Activated CD8-positive, alpha-beta memory T cell treated with anti-CD3 and anti-CD28 coated beads, Interleukin-2, amount 50 U/mL, for 24 hours (primary cell): ENCODE measurements at regions not wholly inside any gene's neighbourhood (a gene's known extent, or its start where the extent isn't known, plus 50 kb on each side); places are given as distances from the start of the nearest gene placed in this dataset.
"Not testable (repeated sequence)": the region's sequence is repeated elsewhere in the genome, so short reads cannot be mapped to it uniquely, and the experiment has no call there.

Source experiments
- DNase-seq: peaks from one replicate; pipeline ENCODE4 v3.0.0-alpha.2; 2020; ENCODE audit errors: extremely low read depth

GRCh38 chr7:155950898-155951553 is 138.8 kb upstream of the SHH start:
- DNase-seq, result no peak

DNA sequence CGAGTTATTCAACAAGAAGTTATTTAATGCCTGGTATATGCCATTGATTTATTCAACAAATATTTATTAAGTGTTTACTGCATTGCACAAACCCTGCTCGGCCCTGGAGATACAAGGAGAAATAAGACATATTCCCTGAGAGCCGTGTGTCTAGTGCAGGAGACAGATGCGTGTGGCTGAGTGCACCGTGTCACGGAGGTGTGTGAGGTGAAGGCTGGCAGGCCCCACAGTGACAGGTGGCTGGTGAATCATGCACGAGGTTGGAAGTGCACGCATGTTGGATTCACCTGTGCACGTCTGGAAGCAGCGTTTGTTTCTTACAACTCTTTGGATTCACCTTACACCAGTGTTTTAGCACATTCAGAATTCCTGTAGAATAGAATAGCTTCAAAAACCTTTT is 136.6 kb upstream of the SHH start:
- DNase-seq, result no peak

- no peak for DNase-seq
These were observed 136.2 kb upstream of the SHH start for GRCh38 chr7:155948423-155948822.

DNA sequence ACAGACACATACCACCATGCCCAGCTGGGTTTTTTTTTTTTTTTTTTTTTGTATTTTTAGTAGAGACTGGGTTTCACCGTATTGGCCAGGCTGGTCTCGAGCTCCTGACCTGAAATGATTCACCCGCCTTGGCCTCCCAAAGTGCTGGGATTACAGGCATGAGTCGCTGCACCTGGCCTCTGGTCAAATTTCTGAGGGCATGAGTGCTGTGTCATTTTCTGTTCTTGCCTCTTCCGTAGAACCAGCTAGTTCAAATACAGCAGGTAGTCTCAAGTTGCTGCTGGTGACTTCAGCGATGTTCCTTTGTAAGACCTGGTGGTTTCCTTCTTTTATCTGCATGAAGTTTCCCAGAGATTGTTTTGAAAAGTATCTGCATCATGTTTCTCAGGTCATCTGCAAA is 134.8 kb upstream of the SHH start:
- no peak for DNase-seq

- DNase-seq, result no peak
These were observed 133.5 kb upstream of the SHH start for GRCh38 chr7:155945670-155946325.

DNA sequence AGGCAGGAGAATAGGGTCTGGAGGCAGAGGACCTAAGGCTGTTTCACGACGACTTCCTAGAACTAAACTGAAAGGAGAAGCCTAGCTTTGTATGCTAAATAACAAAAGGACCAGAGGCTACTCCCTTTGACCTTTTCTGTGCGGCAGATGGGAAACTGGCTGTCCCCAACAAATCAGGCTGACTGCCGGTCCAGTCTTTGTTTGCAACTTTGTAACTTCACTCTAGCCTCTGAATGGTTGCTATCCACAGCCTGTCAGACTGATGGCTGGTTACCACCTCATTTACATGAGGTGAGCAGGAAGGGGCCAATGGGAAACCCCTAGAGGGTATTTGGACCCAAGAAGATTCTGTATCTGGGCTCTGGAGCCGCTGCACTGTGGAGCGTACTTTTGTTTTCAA is 132.6 kb upstream of the SHH start:
- DNase-seq, result no peak

GRCh38 chr7:155943251-155943899 is 131.1 kb upstream of the SHH start:
- DNase-seq, result no peak

GRCh38 chr7:155942226-155942950 is 130.1 kb upstream of the SHH start:
- DNase-seq, result no peak

- no peak for DNase-seq
These were observed 129.4 kb upstream of the SHH start for GRCh38 chr7:155941688-155942087.

- no peak for DNase-seq
These were observed 127.1 kb upstream of the SHH start for GRCh38 chr7:155939350-155939749.

GRCh38 chr7:155938129-155938528 is 125.9 kb upstream of the SHH start:
- no peak for DNase-seq

GRCh38 chr7:155935726-155936125 is 123.5 kb upstream of the SHH start:
- DNase-seq, result no peak

GRCh38 chr7:155935005-155935557 is 122.8 kb upstream of the SHH start:
- no peak for DNase-seq

DNA sequence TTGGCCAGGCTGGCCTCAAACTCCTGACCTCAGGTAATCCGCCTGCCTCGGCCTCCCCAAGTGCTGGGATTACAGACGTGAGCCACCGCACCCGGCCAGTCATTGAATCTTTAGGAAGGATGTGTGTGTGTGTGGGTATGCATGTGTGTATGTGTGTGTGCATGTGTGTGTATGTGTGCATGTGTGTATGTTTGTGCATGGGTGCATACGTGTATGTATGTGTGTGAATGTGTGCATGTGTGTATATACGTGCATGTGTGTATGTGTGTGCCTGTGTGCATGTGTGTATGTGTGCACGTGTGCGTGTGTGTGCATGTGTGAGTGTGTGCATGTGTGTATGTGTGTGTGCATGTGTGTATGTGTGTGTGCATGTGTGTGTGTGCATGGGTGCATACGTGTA is 120.1 kb upstream of the SHH start:
- DNase-seq, result not testable (repeated sequence)

GRCh38 chr7:155931396-155932085 is 119.3 kb upstream of the SHH start:
- DNase-seq, result no peak

DNA sequence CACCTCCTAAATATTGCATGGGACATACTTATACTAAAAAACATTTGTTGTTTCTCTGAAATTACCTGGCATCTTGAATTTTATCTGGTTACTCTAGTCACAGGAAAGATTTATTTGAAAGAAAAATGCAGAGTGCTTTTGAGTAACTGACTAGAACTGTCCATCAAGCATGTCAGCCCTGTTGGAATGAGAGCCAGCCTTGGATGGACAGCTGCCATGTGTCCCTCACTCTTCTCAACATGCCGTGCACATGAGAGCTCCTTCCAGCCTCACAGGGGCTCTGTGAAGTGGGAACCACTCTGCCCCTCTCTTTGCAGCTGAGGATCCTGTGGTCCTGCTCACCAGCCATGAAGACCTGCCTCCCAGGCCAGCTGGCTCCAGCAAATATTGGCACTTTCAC is 118.3 kb upstream of the SHH start:
- DNase-seq, result no peak

GRCh38 chr7:155930061-155930460 is 117.8 kb upstream of the SHH start:
- DNase-seq, result no peak

GRCh38 chr7:155928583-155928982 is 116.3 kb upstream of the SHH start:
- DNase-seq, result no peak

DNA sequence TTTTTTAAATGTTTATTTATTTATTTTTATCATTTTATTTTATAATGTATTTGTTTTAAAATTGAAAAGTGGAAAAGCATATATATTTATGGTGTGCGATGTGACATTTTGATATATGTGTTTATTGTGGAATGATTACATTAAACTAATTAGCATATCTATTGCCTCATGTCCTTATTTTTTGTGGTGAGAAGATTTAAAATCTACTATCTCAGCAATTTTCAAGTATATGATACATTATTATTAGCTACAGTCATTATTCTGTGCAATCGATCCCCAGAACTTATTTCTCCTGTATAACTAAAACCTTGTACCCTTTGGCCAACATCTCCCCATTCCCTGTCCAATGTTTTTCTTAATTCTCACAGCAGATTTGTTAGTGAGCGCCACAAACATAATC is 115.6 kb upstream of the SHH start:
- no peak for DNase-seq

DNA sequence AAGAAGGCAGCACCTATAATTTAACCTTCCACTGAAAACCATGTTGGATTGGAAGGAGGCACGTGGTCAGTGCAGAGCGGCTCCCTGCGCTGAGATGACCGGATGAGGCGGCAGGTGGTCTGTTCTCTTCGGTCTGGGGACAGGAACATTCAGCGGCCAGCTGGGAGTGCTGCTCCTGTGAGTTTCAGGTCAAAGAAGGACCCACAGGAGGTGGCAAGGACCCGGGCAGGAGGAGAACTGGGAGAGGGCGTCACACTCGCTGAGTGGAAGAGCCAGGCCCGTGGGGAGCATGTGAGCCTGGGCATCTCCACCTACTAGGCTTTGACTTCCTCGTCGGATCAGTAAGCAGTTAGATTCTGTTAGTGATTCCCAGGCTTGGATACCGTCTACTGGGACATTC is 113.4 kb upstream of the SHH start:
- DNase-seq, result no peak

GRCh38 chr7:155922067-155922816 is 110.0 kb upstream of the SHH start:
- no peak for DNase-seq
